H1 (cell line): ENCODE measurements at regions not wholly inside any gene's neighbourhood (a gene's known extent, or its start where the extent isn't known, plus 50 kb on each side); places are given as distances from the start of the nearest gene placed in this dataset.

Source experiments
- ATF2 ChIP-seq: IDR thresholded peaks from 2 replicates; pipeline ENCODE4 v1.6.1; 2012; ENCODE audit warnings: low read length, inconsistent platforms
- CBX5 ChIP-seq: fragments of 300-800, 300-1000 bp; sonication (generic); IDR thresholded peaks from 2 replicates; pipeline ENCODE4 v1.7.1; 2016; ENCODE audit warnings: antibody characterized with exemption, low read length, low read depth
- CEBPB ChIP-seq: IDR thresholded peaks from 2 replicates; pipeline ENCODE4 v1.6.1; 2012; ENCODE audit warnings: low read depth, low read length
- CTCF ChIP-seq, 3 experiments: IDR thresholded peaks; 1 replicate in 2 of 3; 2 replicates in 1 of 3; pipeline versions ENCODE4 v1.5.1 to v1.6.1; 2011; ENCODE audit warnings: low read length in 3 of 3, mild to moderate bottlenecking in 3 of 3, inconsistent platforms in 2 of 3, low read depth in 1 of 3, moderate library complexity in 1 of 3; ENCODE audit not compliant: insufficient read depth in 1 of 3; ENCODE audit errors: control extremely low read depth in 1 of 3
- EP300 ChIP-seq, 2 experiments: IDR thresholded peaks; 1 replicate in 1 of 2; 2 replicates in 1 of 2; pipeline ENCODE4 v1.6.1; 2011 to 2012; ENCODE audit warnings: low read depth in 2 of 2, low read length in 2 of 2, mild to moderate bottlenecking in 2 of 2, borderline replicate concordance in 1 of 2, inconsistent platforms in 1 of 2, moderate library complexity in 1 of 2
- JUN ChIP-seq: IDR thresholded peaks from 2 replicates; pipeline ENCODE4 v1.6.1; 2011; ENCODE audit warnings: low read depth, mild to moderate bottlenecking, improper control_type of control experiment, low read length
- JUND ChIP-seq: IDR thresholded peaks from 2 replicates; pipeline ENCODE4 v1.6.1; 2011; ENCODE audit warnings: mild to moderate bottlenecking, improper control_type of control experiment, low read length
- KDM5A ChIP-seq: fragments of 200-600 bp; IDR thresholded peaks from 2 replicates; pipeline ENCODE4 v1.7.1; 2012; ENCODE audit warnings: mild to moderate bottlenecking, low read length, inconsistent platforms, mixed read lengths
- PHF8 ChIP-seq: fragments of 200-600 bp; sonication (generic); conservative IDR thresholded peaks from 2 replicates; pipeline ENCODE4 v1.7.1; 2012; ENCODE audit warnings: low read depth, mild to moderate bottlenecking, inconsistent platforms, low read length, moderate library complexity
- POLR2AphosphoS5 ChIP-seq: IDR thresholded peaks from 2 replicates; pipeline ENCODE4 v1.6.1; 2011; ENCODE audit warnings: low read depth, low read length
- SP2 ChIP-seq: IDR thresholded peaks from 2 replicates; pipeline ENCODE4 v1.6.1; 2012; ENCODE audit warnings: mild to moderate bottlenecking, low read length, inconsistent platforms
- TAF1 ChIP-seq: IDR thresholded peaks from 2 replicates; pipeline ENCODE4 v1.6.1; 2011; ENCODE audit warnings: mild to moderate bottlenecking, low read depth, low read length
- TEAD4 ChIP-seq: IDR thresholded peaks from 2 replicates; pipeline ENCODE4 v1.6.1; 2012; ENCODE audit warnings: low read depth, low read length, inconsistent platforms, mixed read lengths
- YY1 ChIP-seq: IDR thresholded peaks from 2 replicates; pipeline ENCODE4 v1.6.1; 2011; ENCODE audit warnings: low read depth, mild to moderate bottlenecking, low read length

GRCh38 chr10:131387018-131387529, 75.6 kb upstream of the TCERG1L start:
- TF ChIP-seq TEAD4 (no peak), JUND (no peak), EP300 (IDR thresholded peaks at IDR 0.05; ENCODE audit: borderline replicate concordance in 1 of 2, low read depth in 2 of 2, low read length in 2 of 2) (no peak), YY1 (no peak), CTCF (IDR thresholded peaks at IDR 0.05; ENCODE audit: control extremely low read depth in 1 of 3, insufficient read depth in 1 of 3, low read depth in 1 of 3, low read length in 3 of 3) (no peak), PHF8 (no peak), CBX5 (no peak), KDM5A (no peak), ATF2 (no peak), TAF1 (no peak), JUN (no peak), POLR2AphosphoS5 (no peak), CEBPB (no peak), SP2 (no peak)
